Kidney epithelial cell (primary cell): ENCODE measurements at regions not wholly inside any gene's neighbourhood (a gene's known extent, or its start where the extent isn't known, plus 50 kb on each side); places are given as distances from the start of the nearest gene placed in this dataset.
"Not testable (repeated sequence)": the region's sequence is repeated elsewhere in the genome, so short reads cannot be mapped to it uniquely, and the experiment has no call there.

Experiments used
- DNase-seq: peaks from one replicate; pipeline ENCODE4 v3.0.0-alpha.2; 2010; ENCODE audit warnings: low read depth
- H3K27me3 ChIP-seq: 2 replicates; pipeline ENCODE4 v1.6.0; 2011; ENCODE audit warnings: low read length; ENCODE audit not compliant: control insufficient read depth, insufficient read depth
- H3K36me3 ChIP-seq: 2 replicates; pipeline ENCODE4 v1.5.1; 2011; ENCODE audit warnings: low read length; ENCODE audit not compliant: control insufficient read depth, insufficient read depth
- H3K4me3 ChIP-seq: 2 replicates; pipeline ENCODE4 v1.5.1; 2011; ENCODE audit warnings: low read depth, mild to moderate bottlenecking, control low read depth, low read length
- TF ChIP-seq, protein P1 (sequence below): IDR thresholded peaks from 2 replicates; pipeline ENCODE4 v1.5.1; 2011; ENCODE audit warnings: mild to moderate bottlenecking, moderate library complexity, low read length, control low read depth, inconsistent platforms; ENCODE audit not compliant: insufficient read depth, poor library complexity, severe bottlenecking

DNA sequence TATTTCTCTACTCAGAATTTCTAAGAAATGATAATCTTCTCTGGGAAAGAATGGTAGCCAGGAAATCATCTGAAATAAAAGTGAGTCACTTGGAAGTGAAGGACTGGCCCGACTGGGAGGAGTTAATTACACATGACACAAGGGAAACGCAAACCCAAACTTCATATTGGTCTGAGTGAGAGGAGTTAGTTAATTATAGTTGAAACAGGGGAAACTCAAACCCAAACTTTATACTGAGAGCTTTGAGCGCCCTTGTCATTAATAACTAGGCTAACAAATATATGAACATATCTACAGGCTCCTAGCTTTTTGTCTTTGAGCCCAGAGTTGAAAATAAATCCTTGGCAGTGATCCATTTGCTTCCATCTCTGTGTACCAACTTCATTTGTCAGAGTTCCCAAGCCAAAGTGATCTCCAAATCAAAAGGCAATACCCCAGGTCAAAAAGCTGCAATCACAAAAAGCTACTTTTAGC, 187.8 kb upstream of the COL3A1 start:
- Histone ChIP-seq H3K27me3 (no peaks in the 10 kb centered on the region), H3K4me3 (no peak overlapping the region), H3K36me3 (no peaks in the 10 kb centered on the region)
- no peak for DNase-seq
- TF ChIP-seq, protein P1, sequence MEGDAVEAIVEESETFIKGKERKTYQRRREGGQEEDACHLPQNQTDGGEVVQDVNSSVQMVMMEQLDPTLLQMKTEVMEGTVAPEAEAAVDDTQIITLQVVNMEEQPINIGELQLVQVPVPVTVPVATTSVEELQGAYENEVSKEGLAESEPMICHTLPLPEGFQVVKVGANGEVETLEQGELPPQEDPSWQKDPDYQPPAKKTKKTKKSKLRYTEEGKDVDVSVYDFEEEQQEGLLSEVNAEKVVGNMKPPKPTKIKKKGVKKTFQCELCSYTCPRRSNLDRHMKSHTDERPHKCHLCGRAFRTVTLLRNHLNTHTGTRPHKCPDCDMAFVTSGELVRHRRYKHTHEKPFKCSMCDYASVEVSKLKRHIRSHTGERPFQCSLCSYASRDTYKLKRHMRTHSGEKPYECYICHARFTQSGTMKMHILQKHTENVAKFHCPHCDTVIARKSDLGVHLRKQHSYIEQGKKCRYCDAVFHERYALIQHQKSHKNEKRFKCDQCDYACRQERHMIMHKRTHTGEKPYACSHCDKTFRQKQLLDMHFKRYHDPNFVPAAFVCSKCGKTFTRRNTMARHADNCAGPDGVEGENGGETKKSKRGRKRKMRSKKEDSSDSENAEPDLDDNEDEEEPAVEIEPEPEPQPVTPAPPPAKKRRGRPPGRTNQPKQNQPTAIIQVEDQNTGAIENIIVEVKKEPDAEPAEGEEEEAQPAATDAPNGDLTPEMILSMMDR: no peak

DNA sequence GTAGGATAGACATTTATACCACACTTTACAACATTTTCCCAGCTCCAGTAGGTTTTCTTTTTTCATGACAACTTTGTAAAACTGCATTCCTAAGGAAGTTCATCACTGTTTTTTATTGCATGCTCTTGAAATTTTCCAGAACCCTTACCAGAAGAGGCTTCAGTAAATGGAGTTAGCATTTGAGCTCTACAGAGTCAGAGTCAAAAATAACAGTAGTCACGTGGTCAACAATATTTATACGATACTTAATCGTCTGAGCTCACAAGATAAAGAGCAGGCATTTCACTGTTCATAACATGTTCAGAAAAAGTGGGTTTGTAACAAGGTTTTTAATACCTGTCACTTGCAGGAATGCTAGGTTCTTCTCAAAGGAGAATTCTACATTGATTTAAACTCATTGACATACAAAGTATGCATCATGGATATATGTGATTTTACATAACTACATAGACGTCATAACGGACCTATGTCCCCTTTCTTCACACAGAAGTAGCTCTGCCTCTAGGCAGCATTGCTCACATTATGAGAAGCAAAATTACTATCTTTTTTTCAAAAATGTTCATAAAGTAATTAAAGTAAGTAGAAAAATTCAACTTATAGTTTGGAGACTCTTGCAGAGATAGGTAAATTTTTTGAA, 187.0 kb upstream of the COL3A1 start:
- H3K36me3 ChIP-seq: no peaks in the 10 kb centered on the region
- no peak for DNase-seq
- no peak overlapping the region for H3K4me3 ChIP-seq
- H3K27me3 ChIP-seq: no peaks in the 10 kb centered on the region
- TF ChIP-seq, protein P1: no peak

DNA sequence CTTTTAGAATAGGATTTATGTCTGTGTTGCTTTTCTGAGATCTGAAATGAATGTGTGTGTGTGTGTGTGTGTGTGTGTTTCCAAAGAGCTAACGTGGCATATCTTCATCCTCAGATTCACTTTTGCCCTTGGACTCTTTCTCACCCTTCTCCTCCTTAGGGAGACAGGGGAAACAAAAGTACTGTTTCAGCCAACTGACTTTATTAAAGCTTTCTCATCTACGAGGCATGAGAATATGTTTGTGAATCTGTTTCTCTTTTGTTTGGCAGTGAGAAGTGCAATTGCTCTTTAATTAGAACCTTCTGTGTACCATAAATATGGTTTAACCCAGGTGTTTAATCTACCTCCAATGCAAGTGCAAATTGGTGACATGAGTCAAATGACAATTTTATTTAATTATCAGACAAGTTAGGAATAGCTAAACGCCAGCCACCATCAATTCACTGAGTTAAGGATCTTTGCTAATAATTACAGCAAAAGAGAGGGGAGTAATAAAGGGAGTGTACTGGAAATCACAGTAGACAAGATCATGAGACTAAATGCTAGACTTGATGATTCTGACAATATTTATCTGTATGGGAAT, 186.4 kb upstream of the COL3A1 start:
- H3K36me3 ChIP-seq: no peaks in the 10 kb centered on the region
- H3K4me3 ChIP-seq: no peak overlapping the region
- no peaks in the 10 kb centered on the region for H3K27me3 ChIP-seq
- TF ChIP-seq, protein P1: no peak
- DNase-seq: no peak

DNA sequence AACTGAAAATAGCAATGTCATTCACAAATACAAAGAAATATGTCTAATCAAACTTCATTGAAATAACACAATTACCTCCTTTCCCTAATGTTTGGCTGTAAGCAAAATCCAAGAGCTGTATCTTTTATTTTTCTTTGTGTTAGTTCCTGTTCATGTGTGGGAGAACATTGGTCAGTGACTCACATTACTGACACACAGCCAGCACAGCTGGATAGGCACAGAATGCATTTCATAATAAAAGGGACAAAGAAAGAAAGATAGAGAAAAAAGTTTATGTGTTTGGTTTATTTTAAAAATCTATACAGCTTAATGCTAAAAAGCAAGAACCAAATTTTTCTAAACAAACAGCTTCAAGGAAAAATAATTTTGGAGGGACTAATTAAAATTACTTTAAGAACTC, 185.6 kb upstream of the COL3A1 start:
- Histone ChIP-seq H3K36me3 (no peaks in the 10 kb centered on the region), H3K27me3 (no peaks in the 10 kb centered on the region), H3K4me3 (no peak overlapping the region)
- peak; percentile 69 for DNase-seq
- TF ChIP-seq, protein P1: no peak

DNA sequence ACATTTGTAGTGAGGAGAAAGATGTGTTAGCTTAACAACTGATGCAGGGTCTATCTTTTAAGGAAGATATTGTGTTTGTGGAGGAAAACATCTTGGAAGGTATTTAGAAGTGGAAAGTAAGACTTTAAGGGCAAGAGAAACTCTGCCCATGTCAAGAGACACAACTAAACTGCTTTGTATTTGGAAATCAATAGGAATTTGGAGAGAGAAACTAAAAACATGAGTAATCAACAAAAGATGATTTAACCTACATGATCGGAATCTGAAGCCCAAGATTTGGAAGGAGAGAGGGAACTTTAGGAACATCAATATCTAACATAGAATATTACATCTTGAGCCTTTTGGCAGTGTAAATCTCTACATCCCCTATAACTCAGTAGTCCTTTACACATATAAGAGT, 184.2 kb upstream of the COL3A1 start:
- no peak overlapping the region for H3K4me3 ChIP-seq
- no peaks in the 10 kb centered on the region for H3K36me3 ChIP-seq
- TF ChIP-seq, protein P1: no peak
- DNase-seq: no peak
- no peaks in the 10 kb centered on the region for H3K27me3 ChIP-seq

DNA sequence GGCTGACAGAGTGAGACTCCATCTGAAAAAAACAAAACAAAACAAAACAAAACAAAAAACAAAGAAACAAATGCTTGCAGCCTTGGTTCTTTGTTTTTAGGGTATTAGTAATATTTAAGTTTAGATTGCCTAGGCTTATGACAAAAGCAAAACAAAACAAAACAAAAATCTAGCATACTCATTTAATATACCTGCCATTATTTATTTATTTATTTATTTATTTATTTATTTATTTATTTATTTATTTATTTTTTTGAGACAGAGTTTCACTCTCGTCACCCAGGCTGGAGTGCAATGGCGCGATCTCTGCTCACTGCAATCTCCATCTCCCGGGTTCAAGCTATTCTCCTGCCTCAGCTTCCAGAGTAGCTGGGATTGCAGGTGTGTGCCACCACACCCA, 179.7 kb upstream of the COL3A1 start:
- not testable (repeated sequence) for H3K36me3 ChIP-seq, H3K27me3 ChIP-seq, DNase-seq, H3K4me3 ChIP-seq
